ELR (cell line): ENCODE measurements at regions not wholly inside any gene's neighbourhood (a gene's known extent, or its start where the extent isn't known, plus 50 kb on each side); places are given as distances from the start of the nearest gene placed in this dataset.

Experiments
- DNase-seq: peaks from one replicate; pipeline ENCODE4 v3.0.0-alpha.2; 2015; ENCODE audit warnings: low read depth

GRCh38 chr6:74181471-74181870 lies 485.5 kb downstream of the CD109 start:
- DNase-seq = no peak

- no peak for DNase-seq
Measured at GRCh38 chr6:74177506-74177905, 481.5 kb downstream of the CD109 start.

- DNase-seq = peak; percentile 18
Measured at GRCh38 chr6:74170550-74170949, 474.5 kb downstream of the CD109 start.

GRCh38 chr6:74170118-74170517 lies 474.1 kb downstream of the CD109 start:
- no peak for DNase-seq

GRCh38 chr6:74167976-74168375 lies 472.0 kb downstream of the CD109 start:
- no peak for DNase-seq

GRCh38 chr6:74167511-74167910 lies 471.5 kb downstream of the CD109 start:
- DNase-seq = no peak

- DNase-seq = peak; percentile 6
Measured at GRCh38 chr6:74166849-74167248, 470.8 kb downstream of the CD109 start.

GRCh38 chr6:74161380-74161779 lies 465.4 kb downstream of the CD109 start:
- no peak for DNase-seq

GRCh38 chr6:74152096-74152675 lies 456.2 kb downstream of the CD109 start:
- no peak for DNase-seq

- DNase-seq = no peak
Measured at GRCh38 chr6:74145931-74146330, 449.9 kb downstream of the CD109 start.

GRCh38 chr6:74137911-74138310 lies 441.9 kb downstream of the CD109 start:
- DNase-seq = peak; percentile 38

- no peak for DNase-seq
Measured at GRCh38 chr6:74134327-74134726, 438.3 kb downstream of the CD109 start.

- DNase-seq = no peak
Measured at GRCh38 chr6:74133073-74133472, 437.1 kb downstream of the CD109 start.

- DNase-seq = no peak
Measured at GRCh38 chr6:74130641-74131040, 434.6 kb downstream of the CD109 start.

- DNase-seq = no peak
Measured at GRCh38 chr6:74128536-74128935, 432.5 kb downstream of the CD109 start.

GRCh38 chr6:74117113-74117512 lies 421.1 kb downstream of the CD109 start:
- no peak for DNase-seq

GRCh38 chr6:74115674-74116073 lies 419.7 kb downstream of the CD109 start:
- DNase-seq = no peak

- no peak for DNase-seq
Measured at GRCh38 chr6:74114428-74114827, 418.4 kb downstream of the CD109 start.

GRCh38 chr6:74113901-74114300 lies 417.9 kb downstream of the CD109 start:
- DNase-seq = peak; percentile 2

- no peak for DNase-seq
Measured at GRCh38 chr6:74103417-74103816, 407.4 kb downstream of the CD109 start.

GRCh38 chr6:74100719-74101287 lies 404.8 kb downstream of the CD109 start:
- no peak for DNase-seq

- DNase-seq = no peak
Measured at GRCh38 chr6:74096329-74096728, 400.3 kb downstream of the CD109 start.

GRCh38 chr6:74093361-74093760 lies 397.4 kb downstream of the CD109 start:
- no peak for DNase-seq

- DNase-seq = no peak
Measured at GRCh38 chr6:74091794-74092157, 395.8 kb downstream of the CD109 start.
